Vagina (tissue), 2 donors: ENCODE measurements at regions not wholly inside any gene's neighbourhood (a gene's known extent, or its start where the extent isn't known, plus 50 kb on each side); places are given as distances from the start of the nearest gene placed in this dataset.

Source experiments
- POLR2A ChIP-seq, 2 donors: fragments of 450-650 bp; IDR thresholded peaks; one replicate each; pipeline ENCODE4 v1.6.1; 2017; ENCODE audit warnings: antibody characterized with exemption in 2 of 2, mild to moderate bottlenecking in 2 of 2, moderate library complexity in 2 of 2
- POLR2AphosphoS5 ChIP-seq, 2 donors: sonication (generic); formaldehyde crosslinking; IDR thresholded peaks; one replicate each; pipeline ENCODE4 v1.9.0; 2017; ENCODE audit warnings: antibody characterized with exemption in 2 of 2, mild to moderate bottlenecking in 2 of 2, low read depth in 1 of 2; ENCODE audit not compliant: insufficient read depth in 1 of 2
- TF ChIP-seq, protein P1 (sequence below), 3 experiments: fragments of 450-650 bp in 2 of 3; fragments of 200-600 bp in 1 of 3; sonication (generic) in 1 of 3; IDR thresholded peaks; one replicate each; pipeline ENCODE4 v1.5.1; 2017 to 2019; ENCODE audit warnings: antibody characterized with exemption in 3 of 3, mild to moderate bottlenecking in 2 of 3, moderate library complexity in 2 of 3

DNA sequence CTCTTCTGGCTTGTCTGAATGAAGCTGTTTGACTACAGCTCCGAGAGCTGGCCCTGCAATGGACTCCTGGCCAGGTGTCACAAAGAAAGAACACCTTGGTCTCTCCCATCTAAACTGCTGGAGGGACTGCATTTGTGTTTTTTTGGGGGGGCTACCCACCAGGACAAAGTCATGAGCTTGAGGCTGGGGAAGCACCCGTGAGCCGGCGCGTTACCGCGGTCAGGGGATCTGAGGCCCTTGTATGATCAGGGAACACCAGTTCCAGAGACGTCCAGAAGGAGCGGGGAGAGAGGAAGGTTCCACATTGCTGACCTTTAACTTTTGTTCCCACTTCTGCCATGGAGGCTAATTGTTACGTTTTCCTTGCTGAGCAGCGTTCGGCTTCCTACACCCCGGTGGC, 84.5 kb upstream of the C1orf174 start:
- TF ChIP-seq, protein P1, sequence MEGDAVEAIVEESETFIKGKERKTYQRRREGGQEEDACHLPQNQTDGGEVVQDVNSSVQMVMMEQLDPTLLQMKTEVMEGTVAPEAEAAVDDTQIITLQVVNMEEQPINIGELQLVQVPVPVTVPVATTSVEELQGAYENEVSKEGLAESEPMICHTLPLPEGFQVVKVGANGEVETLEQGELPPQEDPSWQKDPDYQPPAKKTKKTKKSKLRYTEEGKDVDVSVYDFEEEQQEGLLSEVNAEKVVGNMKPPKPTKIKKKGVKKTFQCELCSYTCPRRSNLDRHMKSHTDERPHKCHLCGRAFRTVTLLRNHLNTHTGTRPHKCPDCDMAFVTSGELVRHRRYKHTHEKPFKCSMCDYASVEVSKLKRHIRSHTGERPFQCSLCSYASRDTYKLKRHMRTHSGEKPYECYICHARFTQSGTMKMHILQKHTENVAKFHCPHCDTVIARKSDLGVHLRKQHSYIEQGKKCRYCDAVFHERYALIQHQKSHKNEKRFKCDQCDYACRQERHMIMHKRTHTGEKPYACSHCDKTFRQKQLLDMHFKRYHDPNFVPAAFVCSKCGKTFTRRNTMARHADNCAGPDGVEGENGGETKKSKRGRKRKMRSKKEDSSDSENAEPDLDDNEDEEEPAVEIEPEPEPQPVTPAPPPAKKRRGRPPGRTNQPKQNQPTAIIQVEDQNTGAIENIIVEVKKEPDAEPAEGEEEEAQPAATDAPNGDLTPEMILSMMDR (IDR thresholded peaks at IDR 0.05), result no peak
- TF ChIP-seq POLR2AphosphoS5 (IDR thresholded peaks at IDR 0.05; ENCODE audit: insufficient read depth in 1 of 2, low read depth in 1 of 2) (no peak), POLR2A (IDR thresholded peaks at IDR 0.05) (no peak)
